HUES48 (cell line): ENCODE measurements at regions not wholly inside any gene's neighbourhood (a gene's known extent, or its start where the extent isn't known, plus 50 kb on each side); places are given as distances from the start of the nearest gene placed in this dataset.

Source experiments
- H3K27ac ChIP-seq: one replicate; pipeline ENCODE4 v1.7.0; 2013; ENCODE audit warnings: low read depth, low read length, inconsistent platforms
- H3K27me3 ChIP-seq: 2 replicates; pipeline ENCODE4 v1.6.1; 2013; ENCODE audit warnings: mild to moderate bottlenecking, low read length; ENCODE audit not compliant: control insufficient read depth, insufficient read depth
- H3K36me3 ChIP-seq: 2 replicates; pipeline ENCODE4 v1.6.1; 2013; ENCODE audit warnings: low read length; ENCODE audit not compliant: control insufficient read depth, insufficient read depth
- H3K4me1 ChIP-seq: 2 replicates; pipeline ENCODE4 v1.6.1; 2013; ENCODE audit warnings: mild to moderate bottlenecking, low read length; ENCODE audit not compliant: control insufficient read depth, insufficient read depth
- H3K4me3 ChIP-seq: 2 replicates; pipeline ENCODE4 v1.5.1; 2013; ENCODE audit warnings: mild to moderate bottlenecking, low read depth, low read length
- H3K9ac ChIP-seq: 2 replicates; pipeline ENCODE4 v1.6.1; 2013; ENCODE audit warnings: mild to moderate bottlenecking, low read depth, low read length, moderate library complexity
- H3K9me3 ChIP-seq: 2 replicates; pipeline ENCODE4 v1.6.1; 2013; ENCODE audit warnings: low read length; ENCODE audit not compliant: control insufficient read depth, insufficient read depth

DNA sequence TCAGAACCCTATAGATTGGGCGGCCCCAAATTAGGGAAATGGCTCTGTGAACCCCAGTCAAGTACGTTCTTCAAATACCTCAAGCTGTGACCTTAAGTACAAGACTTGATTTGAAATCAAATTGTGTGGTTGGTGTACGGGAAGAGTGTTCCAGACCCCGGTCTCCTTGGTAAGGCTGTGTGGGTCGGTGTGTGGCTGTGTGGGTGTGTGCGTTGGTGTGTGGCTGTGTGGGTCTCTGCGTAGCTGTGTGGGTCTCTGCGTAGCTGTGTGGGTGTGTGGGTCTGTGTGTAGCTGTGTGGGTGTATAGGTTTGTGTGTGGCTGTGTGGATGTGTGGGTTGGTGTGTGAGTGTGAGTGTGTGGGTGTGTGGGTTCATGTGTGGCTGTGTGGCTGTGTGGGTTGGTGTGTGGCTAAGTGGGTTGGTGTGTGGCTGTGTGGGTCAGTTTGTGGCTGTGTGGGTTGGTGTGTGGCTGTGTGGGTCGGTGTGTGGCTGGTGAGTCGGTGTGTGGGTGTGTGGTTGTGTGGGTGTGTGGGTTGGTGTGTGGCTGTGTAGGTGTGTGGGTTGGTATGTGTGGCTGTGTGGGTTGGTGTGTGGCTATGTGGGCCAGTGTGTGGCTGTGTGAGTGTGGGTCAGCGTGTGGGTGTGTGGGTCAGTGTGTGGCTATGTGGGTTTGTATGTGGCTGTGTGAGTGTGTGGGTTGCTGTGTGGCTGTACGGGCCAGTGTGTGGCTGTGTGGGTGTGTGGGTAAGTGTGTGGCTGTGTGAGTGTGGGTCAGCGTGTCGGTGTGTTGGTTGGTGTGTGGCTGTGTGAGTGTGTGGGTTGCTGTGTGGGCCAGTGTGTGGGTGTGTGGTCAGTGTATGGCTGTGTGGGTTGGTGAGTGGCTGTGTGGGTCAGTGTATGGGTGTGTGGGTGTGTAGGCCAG lies 238.7 kb upstream of the ZFHX3 start:
- H3K9me3 ChIP-seq: no peaks in the 10 kb centered on the region
- no peaks in the 10 kb centered on the region for H3K27me3 ChIP-seq
- H3K4me1 ChIP-seq: no peaks in the 10 kb centered on the region
- H3K4me3 ChIP-seq: no peak overlapping the region
- H3K9ac ChIP-seq: no peak overlapping the region
- no peaks in the 10 kb centered on the region for H3K36me3 ChIP-seq
- no peak overlapping the region for H3K27ac ChIP-seq

DNA sequence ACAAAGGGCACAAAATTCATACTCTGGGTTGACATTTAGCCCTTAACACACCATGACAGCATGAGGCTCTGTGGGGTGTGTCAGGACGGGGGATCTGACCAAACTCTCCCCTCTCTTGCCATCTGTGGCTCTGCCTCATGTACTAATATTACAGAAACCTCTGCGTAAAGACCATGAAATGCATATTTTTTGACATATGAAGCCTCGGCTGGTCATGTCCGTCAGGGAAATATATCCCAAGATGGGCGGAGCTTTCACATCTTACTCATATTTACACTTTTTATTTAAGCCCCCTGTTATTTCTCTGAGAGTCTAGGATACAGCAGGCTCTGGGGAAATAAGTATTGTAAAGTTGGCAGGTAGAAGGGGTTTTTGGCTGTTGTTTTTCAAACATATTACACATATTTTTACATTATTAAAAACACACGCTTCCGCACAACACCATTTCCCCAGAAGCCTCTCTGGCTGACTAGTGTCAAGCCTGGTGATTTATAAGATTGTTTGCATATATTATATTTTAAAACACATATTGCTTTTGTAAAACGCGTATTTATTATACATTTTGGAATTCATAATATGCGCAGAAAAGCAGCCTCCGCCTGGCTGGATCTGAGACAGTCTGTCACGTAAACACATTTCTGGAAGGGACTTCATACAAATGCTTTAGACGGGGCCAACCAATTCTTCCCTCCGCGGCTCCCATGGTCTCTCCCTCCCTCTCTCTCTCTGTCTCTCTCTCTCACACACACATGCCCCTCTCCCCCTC lies 237.7 kb upstream of the ZFHX3 start:
- H3K4me1 ChIP-seq: no peaks in the 10 kb centered on the region
- H3K27me3 ChIP-seq: no peaks in the 10 kb centered on the region
- no peaks in the 10 kb centered on the region for H3K36me3 ChIP-seq
- H3K9ac ChIP-seq: no peak overlapping the region
- no peak overlapping the region for H3K4me3 ChIP-seq
- no peaks in the 10 kb centered on the region for H3K9me3 ChIP-seq
- H3K27ac ChIP-seq: no peak overlapping the region

DNA sequence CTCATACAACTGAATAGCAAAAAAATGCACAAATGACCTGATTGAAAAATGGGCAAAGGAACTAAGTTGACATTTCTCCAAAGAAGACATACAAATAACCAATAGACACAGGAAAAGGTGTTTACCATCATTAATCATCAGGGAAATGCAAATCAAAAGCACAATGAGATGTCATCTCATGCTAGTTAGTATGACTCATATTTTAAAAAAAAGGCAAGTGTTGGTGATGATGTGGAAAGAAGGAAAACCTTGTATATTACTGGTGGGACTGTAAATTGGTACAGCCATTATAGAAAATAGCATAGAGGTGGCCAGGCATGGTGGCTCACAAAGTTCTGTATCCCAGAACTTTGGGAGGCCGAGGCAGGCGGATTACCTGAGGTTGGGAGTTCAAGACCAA lies 232.5 kb upstream of the ZFHX3 start:
- no peaks in the 10 kb centered on the region for H3K4me1 ChIP-seq
- no peak overlapping the region for H3K27ac ChIP-seq
- H3K27me3 ChIP-seq: no peaks in the 10 kb centered on the region
- H3K9me3 ChIP-seq: no peaks in the 10 kb centered on the region
- no peak overlapping the region for H3K4me3 ChIP-seq
- no peak overlapping the region for H3K9ac ChIP-seq
- H3K36me3 ChIP-seq: no peaks in the 10 kb centered on the region

DNA sequence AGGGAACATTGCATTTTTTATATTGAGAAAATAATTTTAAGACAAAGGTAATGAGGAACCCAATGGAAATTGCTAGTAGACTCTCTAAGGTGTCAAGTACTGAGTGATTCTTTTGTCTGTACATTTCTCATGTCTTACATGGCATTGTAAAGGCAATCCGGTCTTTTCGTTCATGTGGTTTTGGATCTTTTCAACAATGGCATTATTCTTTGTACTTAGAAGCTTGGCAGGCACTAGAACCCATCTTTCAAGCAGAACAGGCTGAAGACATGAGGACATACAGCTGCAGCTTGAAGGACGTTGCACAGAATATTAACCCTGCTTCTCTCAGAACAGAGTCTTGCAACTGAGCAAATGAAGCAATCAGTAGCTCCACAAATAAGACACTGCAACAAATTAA lies 231.5 kb upstream of the ZFHX3 start:
- Histone ChIP-seq H3K27ac (no peak overlapping the region), H3K9me3 (no peaks in the 10 kb centered on the region), H3K4me3 (no peak overlapping the region), H3K27me3 (no peaks in the 10 kb centered on the region), H3K9ac (no peak overlapping the region), H3K4me1 (no peaks in the 10 kb centered on the region), H3K36me3 (no peaks in the 10 kb centered on the region)

DNA sequence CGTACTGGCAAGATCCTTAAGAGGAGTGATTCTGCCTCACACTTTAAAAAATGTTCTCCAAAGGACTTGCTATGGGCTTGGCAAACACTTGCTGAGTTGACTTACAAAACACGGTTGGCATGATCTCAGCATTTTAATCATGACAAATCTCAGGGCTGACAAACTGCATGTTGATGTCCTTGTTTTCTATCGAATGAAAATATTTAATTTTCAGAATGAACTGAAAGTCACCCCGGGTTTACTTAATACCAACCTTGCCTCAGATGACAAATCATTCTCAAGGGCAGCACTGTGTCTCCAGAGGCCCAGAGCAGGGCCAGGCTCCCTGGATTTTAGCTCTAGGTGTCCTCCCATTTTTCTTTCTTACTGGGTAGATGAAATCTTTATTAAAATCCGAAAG lies 229.1 kb upstream of the ZFHX3 start:
- Histone ChIP-seq H3K27me3 (no peaks in the 10 kb centered on the region), H3K4me1 (no peaks in the 10 kb centered on the region), H3K4me3 (no peak overlapping the region), H3K9ac (no peak overlapping the region), H3K9me3 (no peaks in the 10 kb centered on the region), H3K27ac (no peak overlapping the region), H3K36me3 (no peaks in the 10 kb centered on the region)

DNA sequence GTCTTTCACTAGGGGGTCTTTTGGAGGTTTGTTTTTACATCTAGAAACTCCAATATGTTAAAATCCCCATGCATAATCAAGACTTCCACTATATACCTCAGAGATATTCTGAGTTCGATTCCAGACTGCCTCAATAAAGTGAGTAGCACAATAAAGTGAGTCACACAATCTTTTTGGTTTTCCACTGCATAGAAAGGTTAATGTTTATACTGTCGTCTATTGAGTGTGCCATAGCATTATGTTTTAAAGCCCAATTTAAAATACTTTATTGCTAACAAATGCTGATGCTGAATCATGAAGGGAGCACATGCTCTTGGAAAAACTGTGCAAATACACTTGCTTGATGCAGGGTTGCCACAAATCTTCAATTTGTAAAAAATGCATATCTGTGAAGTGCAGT lies 227.5 kb upstream of the ZFHX3 start:
- no peak overlapping the region for H3K27ac ChIP-seq
- H3K4me1 ChIP-seq: no peaks in the 10 kb centered on the region
- no peak overlapping the region for H3K9ac ChIP-seq
- H3K36me3 ChIP-seq: no peaks in the 10 kb centered on the region
- H3K9me3 ChIP-seq: no peaks in the 10 kb centered on the region
- no peaks in the 10 kb centered on the region for H3K27me3 ChIP-seq
- H3K4me3 ChIP-seq: no peak overlapping the region

DNA sequence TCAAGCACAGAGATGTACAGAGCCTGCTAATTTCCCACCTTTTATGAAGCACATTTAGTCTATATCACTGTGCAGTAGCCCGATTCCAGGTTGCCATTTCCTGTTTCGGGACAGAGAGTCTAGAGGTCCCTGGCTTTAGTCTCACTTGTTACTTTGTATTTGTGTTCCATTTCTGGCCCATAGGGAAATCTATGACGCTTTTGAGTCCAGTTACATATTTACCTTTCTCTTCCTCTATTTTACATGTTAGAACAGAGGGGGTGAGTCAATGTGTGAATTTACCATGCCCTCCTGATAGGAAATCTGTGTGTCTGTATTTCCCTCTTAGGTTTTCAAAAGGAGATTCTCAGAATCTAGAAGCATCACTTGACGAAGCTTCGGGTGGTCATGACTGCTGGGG lies 227.1 kb upstream of the ZFHX3 start:
- Histone ChIP-seq H3K27ac (no peak overlapping the region), H3K9me3 (no peaks in the 10 kb centered on the region), H3K4me3 (no peak overlapping the region), H3K36me3 (no peaks in the 10 kb centered on the region), H3K27me3 (no peaks in the 10 kb centered on the region), H3K9ac (no peak overlapping the region), H3K4me1 (no peaks in the 10 kb centered on the region)

DNA sequence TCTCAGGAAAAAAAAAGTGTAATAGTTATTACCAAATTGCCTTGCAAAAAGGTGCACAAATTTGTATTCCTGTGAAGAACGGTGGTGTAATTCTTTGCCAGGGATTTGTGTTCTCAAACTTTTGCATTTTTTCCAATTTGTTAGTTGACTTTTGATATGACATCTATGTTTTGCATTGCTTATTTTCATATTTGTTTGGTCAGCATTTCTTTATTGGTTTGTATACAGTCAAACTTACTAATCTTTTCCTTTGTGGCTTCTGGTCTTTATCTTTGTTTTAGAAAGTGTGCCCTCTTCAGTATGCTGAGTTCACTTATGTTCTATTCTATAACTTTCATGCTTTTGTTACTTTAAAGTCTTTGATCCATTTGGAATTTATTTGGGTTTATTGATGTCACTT lies 226.2 kb upstream of the ZFHX3 start:
- Histone ChIP-seq H3K4me3 (no peak overlapping the region), H3K4me1 (no peaks in the 10 kb centered on the region), H3K9ac (no peak overlapping the region), H3K27ac (no peak overlapping the region), H3K27me3 (no peaks in the 10 kb centered on the region), H3K36me3 (no peaks in the 10 kb centered on the region), H3K9me3 (no peaks in the 10 kb centered on the region)

DNA sequence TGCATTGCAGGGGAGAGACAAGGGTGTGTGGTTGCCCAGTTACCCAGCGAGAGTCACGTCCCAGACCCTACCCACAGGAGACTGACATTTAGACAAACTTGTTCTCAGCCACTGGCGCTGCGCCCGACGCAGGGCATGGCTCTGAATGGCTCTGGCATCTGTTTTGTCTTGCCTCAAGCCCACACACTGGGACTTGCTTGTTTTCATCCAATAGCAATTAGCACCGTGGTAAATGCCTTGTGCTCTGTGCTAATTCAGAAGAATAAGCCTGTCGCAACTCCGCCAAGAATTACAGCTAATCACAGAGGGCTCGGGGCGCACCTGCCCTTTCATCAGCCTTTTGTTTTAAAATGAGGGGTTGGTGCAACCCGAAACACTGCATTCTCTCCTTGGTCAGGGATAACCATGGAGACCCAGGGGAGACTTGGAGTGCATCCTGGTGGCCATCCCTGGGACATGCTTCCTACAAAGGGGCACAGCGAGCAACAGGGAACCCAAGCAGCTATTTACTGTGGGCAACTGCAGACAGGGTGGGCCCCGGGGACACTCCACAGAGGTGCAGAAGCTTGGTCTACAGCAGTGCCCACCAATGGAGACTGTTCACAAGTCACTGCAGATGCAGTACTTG lies 220.6 kb upstream of the ZFHX3 start:
- H3K4me1 ChIP-seq: no peaks in the 10 kb centered on the region
- no peak overlapping the region for H3K9ac ChIP-seq
- no peaks in the 10 kb centered on the region for H3K9me3 ChIP-seq
- H3K36me3 ChIP-seq: no peaks in the 10 kb centered on the region
- H3K27me3 ChIP-seq: no peaks in the 10 kb centered on the region
- no peak overlapping the region for H3K4me3 ChIP-seq
- no peak overlapping the region for H3K27ac ChIP-seq

DNA sequence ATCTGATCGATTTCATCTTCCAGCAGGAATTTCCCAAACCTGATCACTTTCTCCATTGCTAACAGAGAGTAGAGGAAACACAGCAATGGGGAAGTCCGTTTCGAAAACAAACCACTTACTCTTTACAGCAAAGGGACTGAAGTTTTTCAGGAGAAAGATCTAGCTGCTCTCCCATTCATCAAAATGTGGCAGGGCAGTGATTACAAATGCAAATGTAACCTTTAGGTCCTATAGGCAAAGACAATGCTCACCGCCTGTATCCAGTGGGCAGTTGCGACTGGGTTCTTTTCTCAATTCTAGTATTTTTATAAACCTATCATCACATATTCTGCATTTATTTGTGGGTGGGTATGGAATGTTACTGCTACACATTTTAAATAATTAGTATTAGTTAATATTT lies 218.0 kb upstream of the ZFHX3 start:
- H3K9ac ChIP-seq: no peak overlapping the region
- H3K9me3 ChIP-seq: no peaks in the 10 kb centered on the region
- no peaks in the 10 kb centered on the region for H3K27me3 ChIP-seq
- H3K36me3 ChIP-seq: no peaks in the 10 kb centered on the region
- H3K27ac ChIP-seq: no peak overlapping the region
- no peaks in the 10 kb centered on the region for H3K4me1 ChIP-seq
- no peak overlapping the region for H3K4me3 ChIP-seq
